ENCODE measurements at regions not wholly inside any gene's neighbourhood (a gene's known extent, or its start where the extent isn't known, plus 50 kb on each side); places are given as distances from the start of the nearest gene placed in this dataset.

DNA sequence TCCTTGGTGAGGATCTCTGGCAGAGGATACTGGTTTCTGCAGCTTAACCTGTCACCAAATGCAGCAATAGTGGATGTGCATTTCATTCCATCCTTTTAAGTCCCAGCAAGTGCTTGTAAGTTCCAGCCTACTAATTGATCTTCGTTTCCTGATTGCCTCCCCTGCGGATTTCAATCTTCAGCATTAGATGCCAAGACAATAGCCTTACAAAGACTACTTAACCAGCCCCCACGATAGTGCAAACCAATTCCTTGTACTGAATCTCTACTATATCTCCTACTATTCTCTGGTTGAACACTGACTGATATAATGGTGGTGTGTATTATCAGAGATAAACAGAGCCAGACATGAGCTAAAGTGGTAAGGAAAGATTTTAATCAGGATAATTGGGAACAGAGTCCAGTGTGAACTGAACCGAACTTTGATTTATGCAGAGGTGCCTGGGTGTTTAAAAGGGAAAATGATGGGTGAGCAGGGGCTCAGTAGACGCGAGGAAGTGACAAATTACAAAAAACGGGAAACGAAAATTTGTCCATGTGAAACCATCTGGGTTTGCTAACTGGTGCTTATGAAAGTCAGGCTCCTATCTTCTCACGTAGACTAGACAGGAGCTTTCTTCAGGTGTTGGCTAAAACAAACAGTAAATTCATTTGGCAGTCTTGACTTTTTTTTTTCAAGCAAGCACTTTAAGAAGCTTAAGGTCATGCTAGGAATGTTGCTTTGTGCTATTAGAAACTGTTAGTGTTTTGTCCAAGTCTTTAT is 106.9 kb upstream of the ST8SIA4 start:
- TF ChIP-seq, protein P1, sequence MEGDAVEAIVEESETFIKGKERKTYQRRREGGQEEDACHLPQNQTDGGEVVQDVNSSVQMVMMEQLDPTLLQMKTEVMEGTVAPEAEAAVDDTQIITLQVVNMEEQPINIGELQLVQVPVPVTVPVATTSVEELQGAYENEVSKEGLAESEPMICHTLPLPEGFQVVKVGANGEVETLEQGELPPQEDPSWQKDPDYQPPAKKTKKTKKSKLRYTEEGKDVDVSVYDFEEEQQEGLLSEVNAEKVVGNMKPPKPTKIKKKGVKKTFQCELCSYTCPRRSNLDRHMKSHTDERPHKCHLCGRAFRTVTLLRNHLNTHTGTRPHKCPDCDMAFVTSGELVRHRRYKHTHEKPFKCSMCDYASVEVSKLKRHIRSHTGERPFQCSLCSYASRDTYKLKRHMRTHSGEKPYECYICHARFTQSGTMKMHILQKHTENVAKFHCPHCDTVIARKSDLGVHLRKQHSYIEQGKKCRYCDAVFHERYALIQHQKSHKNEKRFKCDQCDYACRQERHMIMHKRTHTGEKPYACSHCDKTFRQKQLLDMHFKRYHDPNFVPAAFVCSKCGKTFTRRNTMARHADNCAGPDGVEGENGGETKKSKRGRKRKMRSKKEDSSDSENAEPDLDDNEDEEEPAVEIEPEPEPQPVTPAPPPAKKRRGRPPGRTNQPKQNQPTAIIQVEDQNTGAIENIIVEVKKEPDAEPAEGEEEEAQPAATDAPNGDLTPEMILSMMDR (IDR thresholded peaks at IDR 0.05; ENCODE audit: low read depth, low read length), result no peak
- no peak for TF ChIP-seq EZH2phosphoT487 (IDR thresholded peaks at IDR 0.05; ENCODE audit: low read depth)

Data from OCI-LY3 (cell line).